ENCODE measurements at regions not wholly inside any gene's neighbourhood (a gene's known extent, or its start where the extent isn't known, plus 50 kb on each side); places are given as distances from the start of the nearest gene placed in this dataset.

- TF ChIP-seq CTCF (IDR thresholded peaks at IDR 0.05) = no peak
- TF ChIP-seq POLR2A (IDR thresholded peaks at IDR 0.05) = no peak
Observed at GRCh38 chr13:47081850-47082249, 185.0 kb upstream of the HTR2A start.

Data from vagina (tissue), 2 donors.